ENCODE measurements at regions not wholly inside any gene's neighbourhood (a gene's known extent, or its start where the extent isn't known, plus 50 kb on each side); places are given as distances from the start of the nearest gene placed in this dataset.

DNA sequence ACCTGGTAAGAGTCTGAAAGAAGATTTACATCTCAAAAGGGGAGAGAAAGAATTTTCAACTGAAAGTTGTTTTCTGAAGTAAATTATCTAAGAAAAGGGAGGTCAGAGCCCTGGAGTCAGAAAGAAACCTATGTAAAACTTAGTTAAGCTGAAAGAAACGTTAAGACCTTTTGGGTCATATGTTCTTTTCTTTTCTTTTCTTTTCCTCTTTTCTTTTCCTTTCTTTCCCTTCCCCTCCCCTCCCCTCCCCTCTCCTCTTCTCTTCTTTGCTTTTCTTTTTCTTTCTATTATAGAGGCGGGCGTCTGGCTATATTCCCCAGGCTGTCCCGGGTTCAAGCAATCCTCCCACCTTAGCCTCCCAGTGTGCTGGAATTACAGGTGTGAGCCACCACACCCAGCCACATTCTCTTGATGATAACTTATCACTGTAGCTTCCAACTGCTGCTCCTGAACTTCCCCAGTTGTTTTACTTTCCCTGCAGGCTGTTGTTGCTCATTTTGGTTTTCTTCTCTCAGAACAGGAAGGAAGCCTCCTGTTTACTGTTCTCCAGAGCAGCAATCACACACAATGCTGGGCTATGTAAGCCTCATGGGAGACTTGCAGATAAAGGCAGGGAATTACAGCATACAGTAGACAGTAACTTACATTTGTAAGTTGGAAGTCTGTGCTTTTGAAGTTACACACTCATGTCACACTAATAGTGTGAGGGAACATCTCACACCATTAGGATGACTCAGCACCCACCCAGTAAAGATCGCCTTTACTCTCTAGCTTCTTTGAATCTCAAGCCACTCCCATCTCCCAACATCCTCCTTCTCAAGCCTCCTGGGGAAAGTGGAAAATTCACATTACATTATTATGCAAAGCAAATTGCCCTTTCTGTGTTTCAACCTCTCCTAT, 2216.6 kb upstream of the WWC1 start:
- ATAC-seq (ENCODE audit: low read depth), result no peak
- TF ChIP-seq, protein P1, sequence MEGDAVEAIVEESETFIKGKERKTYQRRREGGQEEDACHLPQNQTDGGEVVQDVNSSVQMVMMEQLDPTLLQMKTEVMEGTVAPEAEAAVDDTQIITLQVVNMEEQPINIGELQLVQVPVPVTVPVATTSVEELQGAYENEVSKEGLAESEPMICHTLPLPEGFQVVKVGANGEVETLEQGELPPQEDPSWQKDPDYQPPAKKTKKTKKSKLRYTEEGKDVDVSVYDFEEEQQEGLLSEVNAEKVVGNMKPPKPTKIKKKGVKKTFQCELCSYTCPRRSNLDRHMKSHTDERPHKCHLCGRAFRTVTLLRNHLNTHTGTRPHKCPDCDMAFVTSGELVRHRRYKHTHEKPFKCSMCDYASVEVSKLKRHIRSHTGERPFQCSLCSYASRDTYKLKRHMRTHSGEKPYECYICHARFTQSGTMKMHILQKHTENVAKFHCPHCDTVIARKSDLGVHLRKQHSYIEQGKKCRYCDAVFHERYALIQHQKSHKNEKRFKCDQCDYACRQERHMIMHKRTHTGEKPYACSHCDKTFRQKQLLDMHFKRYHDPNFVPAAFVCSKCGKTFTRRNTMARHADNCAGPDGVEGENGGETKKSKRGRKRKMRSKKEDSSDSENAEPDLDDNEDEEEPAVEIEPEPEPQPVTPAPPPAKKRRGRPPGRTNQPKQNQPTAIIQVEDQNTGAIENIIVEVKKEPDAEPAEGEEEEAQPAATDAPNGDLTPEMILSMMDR (IDR thresholded peaks at IDR 0.05; ENCODE audit: poor library complexity, severe bottlenecking), result no peak
- no peaks in the 10 kb centered on the region for H3K36me3 ChIP-seq (ENCODE audit: low read depth)
- peaks cover 2% of the 10 kb centered on the region for H3K9me3 ChIP-seq (ENCODE audit: severe bottlenecking)
- no peaks in the 10 kb centered on the region for H3K4me1 ChIP-seq (ENCODE audit: insufficient read depth, poor library complexity, severe bottlenecking)
- H3K27ac ChIP-seq (ENCODE audit: poor library complexity, severe bottlenecking), result no peak overlapping the region
- no peaks in the 10 kb centered on the region for H3K27me3 ChIP-seq (ENCODE audit: insufficient read depth, poor library complexity, severe bottlenecking)
- DNase-seq (ENCODE audit: low spot score), result no peak
- H3K4me3 ChIP-seq (ENCODE audit: severe bottlenecking), result no peak overlapping the region

DNA sequence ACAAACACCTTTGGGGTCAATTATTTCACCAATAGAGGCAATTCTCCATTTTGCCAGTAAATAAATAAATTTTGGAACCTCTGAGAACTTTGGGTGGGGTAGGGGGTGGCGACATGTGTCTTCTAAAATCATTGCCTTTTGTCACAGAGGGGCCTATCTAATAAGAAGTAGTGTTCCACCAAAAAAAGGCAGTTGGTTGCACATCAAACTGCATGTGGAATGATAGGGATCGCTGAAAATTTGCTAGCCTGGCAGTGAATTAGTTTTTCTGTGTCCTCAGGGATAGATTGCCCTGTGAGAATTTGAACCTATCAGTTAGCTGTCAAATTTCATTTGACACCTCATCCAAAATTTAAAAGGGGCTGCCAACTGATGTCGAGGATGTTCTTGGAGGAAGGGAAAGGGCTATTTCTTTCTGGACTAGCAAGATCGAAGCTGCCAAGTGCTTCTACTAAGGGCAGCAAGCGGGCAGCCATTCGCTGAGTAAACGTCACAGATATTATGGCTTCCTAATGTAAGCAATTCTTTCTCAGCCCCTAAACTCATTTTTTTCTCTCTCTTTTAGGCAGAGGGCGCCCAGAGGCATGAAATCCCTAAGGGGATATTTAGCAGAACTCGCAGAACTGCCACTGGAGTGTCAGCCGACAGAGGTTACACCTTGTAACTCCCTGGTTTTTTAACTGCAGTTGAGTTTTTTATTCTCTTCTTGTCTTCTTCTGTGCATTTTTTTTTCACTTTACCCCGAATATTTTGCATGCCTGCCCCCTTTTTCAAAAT, 2208.1 kb upstream of the WWC1 start:
- no peak for ATAC-seq (ENCODE audit: low read depth)
- no peak overlapping the region for H3K27ac ChIP-seq (ENCODE audit: poor library complexity, severe bottlenecking)
- peaks cover 2% of the 10 kb centered on the region for H3K9me3 ChIP-seq (ENCODE audit: severe bottlenecking)
- no peaks in the 10 kb centered on the region for H3K27me3 ChIP-seq (ENCODE audit: insufficient read depth, poor library complexity, severe bottlenecking)
- no peak overlapping the region for H3K4me3 ChIP-seq (ENCODE audit: severe bottlenecking)
- no peaks in the 10 kb centered on the region for H3K4me1 ChIP-seq (ENCODE audit: insufficient read depth, poor library complexity, severe bottlenecking)
- H3K36me3 ChIP-seq (ENCODE audit: low read depth), result no peaks in the 10 kb centered on the region
- TF ChIP-seq, protein P1 (IDR thresholded peaks at IDR 0.05; ENCODE audit: poor library complexity, severe bottlenecking), result no peak
- DNase-seq (ENCODE audit: low spot score), result no peak

DNA sequence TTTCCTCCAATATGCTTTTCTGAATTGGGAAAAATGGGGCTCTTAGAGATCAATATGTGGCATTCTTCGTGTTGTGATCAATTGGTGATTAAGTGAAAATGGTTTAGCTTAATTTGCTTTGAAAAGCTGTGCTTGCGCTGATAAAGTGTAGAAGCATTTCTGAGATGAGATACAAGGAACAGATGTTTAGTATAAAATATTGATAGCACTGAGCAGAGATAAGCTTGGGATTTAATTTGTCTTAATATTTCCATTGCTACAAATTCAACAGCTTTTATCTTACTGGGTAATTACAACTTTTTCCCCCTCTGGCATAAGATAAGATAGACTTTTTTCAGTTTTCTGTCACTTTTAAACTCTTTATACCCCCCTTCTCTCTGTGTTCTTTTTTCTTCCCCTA, 2204.9 kb upstream of the WWC1 start:
- Histone ChIP-seq H3K9me3 (ENCODE audit: severe bottlenecking) (no peaks in the 10 kb centered on the region), H3K27ac (ENCODE audit: poor library complexity, severe bottlenecking) (no peak overlapping the region), H3K4me3 (ENCODE audit: severe bottlenecking) (no peak overlapping the region), H3K27me3 (ENCODE audit: insufficient read depth, poor library complexity, severe bottlenecking) (no peaks in the 10 kb centered on the region), H3K36me3 (ENCODE audit: low read depth) (no peaks in the 10 kb centered on the region), H3K4me1 (ENCODE audit: insufficient read depth, poor library complexity, severe bottlenecking) (no peaks in the 10 kb centered on the region)
- TF ChIP-seq, protein P1 (IDR thresholded peaks at IDR 0.05; ENCODE audit: poor library complexity, severe bottlenecking), result no peak
- no peak for DNase-seq (ENCODE audit: low spot score)
- ATAC-seq (ENCODE audit: low read depth), result no peak

DNA sequence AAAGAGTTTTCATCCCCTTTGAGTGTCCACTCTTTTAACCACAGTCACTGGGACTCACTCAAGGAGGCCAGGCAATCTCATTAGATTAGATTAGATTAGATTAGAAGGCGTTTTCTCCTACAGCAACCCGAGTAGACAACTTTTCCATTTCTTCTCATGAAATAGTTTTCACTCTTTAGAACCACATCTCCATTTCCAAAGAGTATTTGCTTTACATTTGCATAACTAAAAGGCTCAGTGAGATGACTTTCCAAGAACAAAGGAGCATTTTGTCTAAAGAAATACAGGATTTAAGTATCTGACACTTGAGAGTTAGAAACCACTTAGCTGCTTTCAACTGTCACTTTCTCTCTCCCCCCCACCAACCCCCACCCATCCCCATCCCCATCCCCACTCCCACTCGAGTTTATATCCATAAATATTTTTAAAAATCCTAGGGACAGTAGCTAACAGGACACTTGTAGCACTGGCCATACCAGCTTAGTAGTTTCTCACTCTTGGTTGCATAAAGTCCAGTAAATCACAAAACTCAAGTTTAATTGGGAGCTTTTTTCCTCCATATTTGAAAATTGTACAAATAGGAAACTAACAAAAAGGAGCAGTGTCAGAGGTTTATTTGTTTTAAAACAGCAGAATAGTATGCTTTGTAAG, 2202.9 kb upstream of the WWC1 start:
- no peaks in the 10 kb centered on the region for H3K36me3 ChIP-seq (ENCODE audit: low read depth)
- H3K27me3 ChIP-seq (ENCODE audit: insufficient read depth, poor library complexity, severe bottlenecking), result no peaks in the 10 kb centered on the region
- no peak overlapping the region for H3K27ac ChIP-seq (ENCODE audit: poor library complexity, severe bottlenecking)
- ATAC-seq (ENCODE audit: low read depth) (no peak), DNase-seq (ENCODE audit: low spot score) (no peak)
- H3K4me3 ChIP-seq (ENCODE audit: severe bottlenecking), result no peak overlapping the region
- H3K9me3 ChIP-seq (ENCODE audit: severe bottlenecking), result no peaks in the 10 kb centered on the region
- no peaks in the 10 kb centered on the region for H3K4me1 ChIP-seq (ENCODE audit: insufficient read depth, poor library complexity, severe bottlenecking)
- TF ChIP-seq, protein P1 (IDR thresholded peaks at IDR 0.05; ENCODE audit: poor library complexity, severe bottlenecking), result no peak
